HEK293 (cell line): ENCODE measurements at regions not wholly inside any gene's neighbourhood (a gene's known extent, or its start where the extent isn't known, plus 50 kb on each side); places are given as distances from the start of the nearest gene placed in this dataset.

Source experiments
- CTCF ChIA-PET: fragments of 350-600 bp; formaldehyde crosslinking; extraction: SDS; loops from one replicate; lab custom pipeline; 2021; ENCODE audit warnings: antibody characterized with exemption; lab: Yijun Ruan, JAX
- POLR2A ChIA-PET: fragments of 300-600 bp; formaldehyde crosslinking; extraction: SDS; loops from one replicate; lab custom pipeline; 2020; ENCODE audit warnings: antibody characterized with exemption, inconsistent platforms; lab: Yijun Ruan, JAX
- H3K27ac ChIP-seq: fragments of 200-500 bp; sonication (Bioruptor generic); 2 replicates; pipeline ENCODE4 v1.5.1; 2014; ENCODE audit warnings: low read depth, low read length, control low read depth, inconsistent platforms; ENCODE audit errors: extremely low read depth
- H3K36me3 ChIP-seq, 2 experiments: fragments of 200-500 bp in 1 of 2; sonication (Bioruptor generic) in 1 of 2; 1 replicate in 1 of 2; 2 replicates in 1 of 2; pipeline ENCODE4 v1.5.1; 2014 to 2017; ENCODE audit warnings: inconsistent platforms in 2 of 2, low read length in 2 of 2; ENCODE audit not compliant: control insufficient read depth in 2 of 2, insufficient read depth in 1 of 2
- H3K4me1 ChIP-seq: fragments of 200-500 bp; sonication (Bioruptor generic); 2 replicates; pipeline ENCODE4 v1.5.1; 2014; ENCODE audit warnings: mild to moderate bottlenecking, low read length, inconsistent platforms; ENCODE audit not compliant: control insufficient read depth, insufficient read depth
- H3K4me3 ChIP-seq: 2 replicates; pipeline ENCODE4 v1.5.1; 2011; ENCODE audit warnings: low read depth, mild to moderate bottlenecking, control low read depth, low read length, moderate library complexity
- H3K9me3 ChIP-seq: fragments of 200-500 bp; sonication (Bioruptor generic); 2 replicates; pipeline ENCODE4 v1.5.1; 2014; ENCODE audit warnings: low read depth, low read length, inconsistent platforms; ENCODE audit not compliant: control insufficient read depth, insufficient read depth
- FEZF1 ChIP-seq: fragments of 450-650 bp; formaldehyde crosslinking; IDR thresholded peaks from 2 replicates; pipeline ENCODE4 v1.5.1; 2016; ENCODE audit warnings: missing biosample characterization, missing genetic modification characterization
- GLIS2 ChIP-seq: fragments of 450-650 bp; formaldehyde crosslinking; IDR thresholded peaks from 2 replicates; pipeline ENCODE4 v1.5.1; 2016; ENCODE audit warnings: missing biosample characterization, missing genetic modification characterization
- KLF10 ChIP-seq: fragments of 450-650 bp; IDR thresholded peaks from 2 replicates; pipeline ENCODE4 v1.5.1; 2018; ENCODE audit warnings: missing biosample characterization, mild to moderate bottlenecking, missing genetic modification characterization
- KLF7 ChIP-seq: fragments of 450-650 bp; formaldehyde crosslinking; IDR thresholded peaks from 2 replicates; pipeline ENCODE4 v1.5.1; 2016; ENCODE audit warnings: missing biosample characterization, missing genetic modification characterization, borderline replicate concordance
- KLF8 ChIP-seq: fragments of 450-650 bp; formaldehyde crosslinking; IDR thresholded peaks from 2 replicates; pipeline ENCODE4 v1.5.1; 2016; ENCODE audit warnings: missing biosample characterization, missing genetic modification characterization
- KLF9 ChIP-seq: fragments of 450-650 bp; formaldehyde crosslinking; IDR thresholded peaks from 2 replicates; pipeline ENCODE4 v1.5.1; 2016; ENCODE audit warnings: missing biosample characterization, missing genetic modification characterization, low read depth
- YY1 ChIP-seq: fragments of 450-650 bp; formaldehyde crosslinking; IDR thresholded peaks from 2 replicates; pipeline ENCODE4 v1.5.1; 2018; ENCODE audit warnings: missing biosample characterization, missing genetic modification characterization
- ZBTB17 ChIP-seq: fragments of 450-650 bp; formaldehyde crosslinking; IDR thresholded peaks from 2 replicates; pipeline ENCODE4 v1.5.1; 2016; ENCODE audit warnings: missing biosample characterization, missing genetic modification characterization
- ZFP41 ChIP-seq: fragments of 450-650 bp; formaldehyde crosslinking; IDR thresholded peaks from 2 replicates; pipeline ENCODE4 v1.5.1; 2016; ENCODE audit warnings: missing biosample characterization, missing genetic modification characterization, borderline replicate concordance
- ZNF133 ChIP-seq: fragments of 450-650 bp; formaldehyde crosslinking; IDR thresholded peaks from 2 replicates; pipeline ENCODE4 v1.5.1; 2016; ENCODE audit warnings: missing biosample characterization, missing genetic modification characterization
- ZNF138 ChIP-seq: fragments of 450-650 bp; formaldehyde crosslinking; IDR thresholded peaks from 2 replicates; pipeline ENCODE4 v1.5.1; 2016; ENCODE audit warnings: missing biosample characterization, missing genetic modification characterization, borderline replicate concordance
- ZNF146 ChIP-seq: fragments of 450-650 bp; formaldehyde crosslinking; IDR thresholded peaks from 2 replicates; pipeline ENCODE4 v1.5.1; 2016; ENCODE audit warnings: missing biosample characterization, missing genetic modification characterization
- ZNF221 ChIP-seq: fragments of 450-650 bp; formaldehyde crosslinking; IDR thresholded peaks from 2 replicates; pipeline ENCODE4 v1.5.1; 2017; ENCODE audit warnings: missing biosample characterization, missing genetic modification characterization, borderline replicate concordance
- ZNF266 ChIP-seq: fragments of 450-650 bp; formaldehyde crosslinking; IDR thresholded peaks from 2 replicates; pipeline ENCODE4 v1.5.1; 2016; ENCODE audit warnings: missing biosample characterization, missing genetic modification characterization, low read depth
- ZNF302 ChIP-seq: fragments of 450-650 bp; formaldehyde crosslinking; IDR thresholded peaks from 2 replicates; pipeline ENCODE4 v1.5.1; 2016; ENCODE audit warnings: missing biosample characterization, missing genetic modification characterization, low read depth
- ZNF324 ChIP-seq: fragments of 450-650 bp; formaldehyde crosslinking; IDR thresholded peaks from 2 replicates; pipeline ENCODE4 v1.5.1; 2016; ENCODE audit warnings: missing biosample characterization, missing genetic modification characterization
- ZNF549 ChIP-seq: fragments of 450-650 bp; IDR thresholded peaks from 2 replicates; pipeline ENCODE4 v1.5.1; 2018; ENCODE audit warnings: missing biosample characterization, missing genetic modification characterization, mild to moderate bottlenecking, inconsistent platforms, moderate library complexity
- ZNF585B ChIP-seq: fragments of 450-650 bp; formaldehyde crosslinking; IDR thresholded peaks from 2 replicates; pipeline ENCODE4 v1.5.1; 2016; ENCODE audit warnings: missing biosample characterization, missing genetic modification characterization
- ZNF610 ChIP-seq: fragments of 450-650 bp; formaldehyde crosslinking; IDR thresholded peaks from 2 replicates; pipeline ENCODE4 v1.5.1; 2016; ENCODE audit warnings: missing biosample characterization, missing genetic modification characterization, borderline replicate concordance
- ZNF629 ChIP-seq: fragments of 450-650 bp; formaldehyde crosslinking; IDR thresholded peaks from 2 replicates; pipeline ENCODE4 v1.5.1; 2017; ENCODE audit warnings: missing biosample characterization, missing genetic modification characterization
- ZNF707 ChIP-seq: fragments of 450-650 bp; formaldehyde crosslinking; IDR thresholded peaks from 2 replicates; pipeline ENCODE4 v1.5.1; 2016; ENCODE audit warnings: missing biosample characterization, missing genetic modification characterization
- ZXDB ChIP-seq: fragments of 450-650 bp; formaldehyde crosslinking; IDR thresholded peaks from 2 replicates; pipeline ENCODE4 v1.5.1; 2016; ENCODE audit warnings: missing biosample characterization, missing genetic modification characterization
- TF ChIP-seq, protein P1 (sequence below): fragments of 450-650 bp; formaldehyde crosslinking; IDR thresholded peaks from 2 replicates; pipeline ENCODE4 v1.5.1; 2016; ENCODE audit warnings: missing biosample characterization, missing genetic modification characterization

DNA sequence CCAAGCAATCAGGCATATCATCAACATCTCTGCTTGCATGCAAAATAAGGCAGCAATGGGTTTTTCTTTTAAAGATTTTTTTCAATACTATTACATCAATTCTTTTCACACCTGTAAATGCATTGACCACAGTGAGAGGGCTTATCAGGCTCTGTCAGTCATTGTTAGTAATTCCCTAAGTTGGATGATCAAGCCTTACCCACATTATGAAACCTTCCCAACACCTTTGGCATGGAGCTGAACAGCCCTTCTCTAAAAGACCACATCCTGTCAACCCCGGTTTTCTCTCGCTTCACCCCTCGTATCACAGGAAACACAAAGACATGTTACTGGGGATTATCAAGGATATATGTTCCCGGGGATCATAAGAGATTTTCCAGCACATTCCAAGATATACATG lies 135.2 kb upstream of the SLC24A5 start:
- CTCF ChIA-PET: interaction anchor here (4.2 kb wide), 1 partner anchor 790 kb away, joined by 36 read pairs; no protein-coding TSS in a partner anchor
- Histone ChIP-seq H3K9me3 (no peaks in the 10 kb centered on the region), H3K36me3 (no peaks in the 10 kb centered on the region), H3K4me1 (no peaks in the 10 kb centered on the region), H3K4me3 (no peak overlapping the region), H3K27ac (no peak overlapping the region)
- no peak for TF ChIP-seq ZNF221 (tag by site-specific recombination)
- no peak for TF ChIP-seq ZFP41 (tag by site-specific recombination)
- TF ChIP-seq KLF8 (tag by site-specific recombination): no peak
- no peak for TF ChIP-seq ZNF549 (tag by site-specific recombination)
- no peak for TF ChIP-seq ZBTB17 (tag by site-specific recombination)
- TF ChIP-seq GLIS2 (tag by site-specific recombination): no peak
- POLR2A ChIA-PET: no interaction called here

DNA sequence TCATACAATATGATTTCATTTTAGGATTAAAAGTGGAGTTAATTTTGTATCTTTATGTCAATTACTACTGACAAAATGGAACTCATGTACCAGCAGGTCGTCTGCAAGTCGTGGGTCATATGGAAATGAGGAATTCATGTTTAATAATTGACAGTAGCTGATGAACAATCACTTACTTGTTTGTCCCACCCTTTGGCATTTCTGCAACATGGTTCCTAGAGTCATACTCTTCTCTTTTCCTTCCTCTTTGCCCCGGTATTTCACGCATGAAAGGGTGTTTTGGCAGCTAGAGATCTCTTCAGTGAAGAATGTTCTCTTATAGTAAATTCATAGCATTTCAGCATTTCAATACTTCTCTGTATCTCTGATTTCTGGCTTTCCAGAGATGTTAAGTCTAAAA lies 133.3 kb upstream of the SLC24A5 start:
- no peaks in the 10 kb centered on the region for H3K9me3 ChIP-seq
- no peak overlapping the region for H3K4me3 ChIP-seq
- ChIA-PET CTCF (interaction anchor here (0.6 to 4.2 kb wide), 18 partner anchors 10 to 1728 kb away, joined by 3 to 36 read pairs (median 4); no protein-coding TSS in a partner anchor), POLR2A (no interaction called here)
- no peaks in the 10 kb centered on the region for H3K36me3 ChIP-seq
- no peak overlapping the region for H3K27ac ChIP-seq
- TF ChIP-seq KLF7 (tag by site-specific recombination): no peak
- no peak for TF ChIP-seq ZNF324 (tag by site-specific recombination)
- TF ChIP-seq ZXDB (tag by site-specific recombination): no peak
- TF ChIP-seq ZNF302: no peak
- TF ChIP-seq ZNF266 (tag by site-specific recombination): no peak
- TF ChIP-seq ZNF707 (tag by site-specific recombination): no peak
- no peak for TF ChIP-seq KLF10 (tag by site-specific recombination)
- no peak for TF ChIP-seq YY1 (tag by site-specific recombination)
- TF ChIP-seq ZNF138 (tag by site-specific recombination): no peak
- no peak for TF ChIP-seq ZNF146 (tag by site-specific recombination)
- TF ChIP-seq ZNF629 (tag by site-specific recombination): no peak
- TF ChIP-seq, protein P1, sequence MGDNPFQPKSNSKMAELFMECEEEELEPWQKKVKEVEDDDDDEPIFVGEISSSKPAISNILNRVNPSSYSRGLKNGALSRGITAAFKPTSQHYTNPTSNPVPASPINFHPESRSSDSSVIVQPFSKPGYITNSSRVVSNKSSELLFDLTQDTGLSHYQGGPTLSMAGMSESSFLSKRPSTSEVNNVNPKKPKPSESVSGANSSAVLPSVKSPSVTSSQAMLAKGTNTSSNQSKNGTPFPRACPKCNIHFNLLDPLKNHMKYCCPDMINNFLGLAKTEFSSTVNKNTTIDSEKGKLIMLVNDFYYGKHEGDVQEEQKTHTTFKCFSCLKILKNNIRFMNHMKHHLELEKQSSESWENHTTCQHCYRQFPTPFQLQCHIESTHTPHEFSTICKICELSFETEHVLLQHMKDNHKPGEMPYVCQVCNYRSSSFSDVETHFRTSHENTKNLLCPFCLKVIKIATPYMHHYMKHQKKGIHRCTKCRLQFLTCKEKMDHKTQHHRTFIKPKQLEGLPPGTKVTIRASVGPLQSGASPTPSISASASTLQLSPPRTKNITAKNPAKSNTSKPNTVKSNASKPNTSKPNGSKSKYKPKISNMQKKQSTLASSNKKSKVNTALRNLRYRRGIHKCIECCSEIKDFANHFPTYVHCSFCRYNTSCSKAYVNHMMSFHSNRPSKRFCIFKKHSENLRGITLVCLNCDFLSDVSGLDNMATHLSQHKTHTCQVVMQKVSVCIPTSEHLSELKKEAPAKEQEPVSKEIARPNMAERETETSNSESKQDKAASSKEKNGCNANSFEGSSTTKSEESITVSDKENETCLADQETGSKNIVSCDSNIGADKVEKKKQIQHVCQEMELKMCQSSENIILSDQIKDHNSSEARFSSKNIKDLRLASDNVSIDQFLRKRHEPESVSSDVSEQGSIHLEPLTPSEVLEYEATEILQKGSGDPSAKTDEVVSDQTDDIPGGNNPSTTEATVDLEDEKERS: no peak
- no peak for TF ChIP-seq KLF9
- no peak for TF ChIP-seq ZNF585B
- TF ChIP-seq FEZF1 (tag by site-specific recombination): no peak
- TF ChIP-seq ZNF610 (tag by site-specific recombination): no peak
- TF ChIP-seq ZNF133 (tag by site-specific recombination): no peak
- no peaks in the 10 kb centered on the region for H3K4me1 ChIP-seq
